ENCODE measurements at regions not wholly inside any gene's neighbourhood (a gene's known extent, or its start where the extent isn't known, plus 50 kb on each side); places are given as distances from the start of the nearest gene placed in this dataset.

DNA sequence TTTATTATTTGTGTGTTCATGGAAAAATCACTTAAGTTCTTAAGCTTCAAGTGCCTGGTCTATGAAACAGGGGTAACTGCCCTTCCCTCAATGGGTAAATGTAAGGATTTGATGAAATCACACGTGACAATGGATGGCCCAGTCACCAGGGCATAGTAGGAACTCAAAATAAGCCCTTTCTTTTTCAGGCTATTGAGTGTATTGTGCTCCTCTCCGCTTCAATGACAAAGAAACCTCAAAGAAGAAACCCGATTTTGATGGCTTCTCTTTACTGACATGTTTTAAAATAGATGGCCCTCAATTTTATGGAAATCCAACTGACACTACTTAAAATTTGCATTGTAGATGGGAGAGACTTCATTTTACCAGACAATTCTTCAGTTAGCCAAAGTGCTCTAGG is 543.5 kb downstream of the OMA1 start:
- Histone ChIP-seq H3K4me1 (ENCODE audit: control insufficient read depth in 1 of 2, insufficient read depth in 2 of 2, low read length in 2 of 2) (no peaks in the 10 kb centered on the region), H2AFZ (ENCODE audit: low read depth, low read length, poor library complexity, severe bottlenecking) (no peak overlapping the region), H3K27ac (ENCODE audit: low read depth, low read length) (no peak overlapping the region), H3K36me3 (ENCODE audit: control insufficient read depth in 1 of 2, insufficient read depth in 2 of 2, low read length in 2 of 2) (no peaks in the 10 kb centered on the region), H3K9me2 (ENCODE audit: insufficient read depth) (no peaks in the 10 kb centered on the region), H4K20me1 (ENCODE audit: insufficient read depth) (no peaks in the 10 kb centered on the region), H3K4me3 (replicated peaks in 1 of 2; ENCODE audit: low read depth in 1 of 2, low read length in 2 of 2) (no peak overlapping the region), H3K9me3 (ENCODE audit: control insufficient read depth in 1 of 2, insufficient read depth in 1 of 2, low read depth in 1 of 2, low read length in 2 of 2) (no peaks in the 10 kb centered on the region), H3K79me2 (ENCODE audit: insufficient read depth, low read length) (no peaks in the 10 kb centered on the region), H3K9ac (ENCODE audit: low read length) (no peak overlapping the region), H3K4me2 (ENCODE audit: low read length) (no peak overlapping the region), H3K27me3 (ENCODE audit: insufficient read depth, low read length) (peaks cover 11% of the 10 kb centered on the region; the same call in 1 of the 2 replicates)
- no peak for DNase-seq (ENCODE audit: low read depth, low spot score)
- BruUV-seq (replicated peaks) = no TSS peak
- RAD21 ChIA-PET (ENCODE audit: low non-redundant PET in 1 of 2, low total read pairs in 2 of 2, uncharacterized antibody in 2 of 2, unreplicated experiment in 2 of 2) = no interaction called here
- intact Hi-C loops (cut with micrococcal nuclease) = no loop called here
- CTCF ChIA-PET = no interaction called here
- ATAC-seq = no peak
- POLR2A ChIA-PET = no interaction called here
- TF ChIP-seq POLR2A (IDR thresholded peaks at IDR 0.05; ENCODE audit: borderline replicate concordance, extremely low read depth, insufficient read depth, insufficient read length) = no peak
- no peak for TF ChIP-seq RAD21 (IDR thresholded peaks at IDR 0.05; ENCODE audit: low read depth)
- no peak for TF ChIP-seq EZH2phosphoT487 (IDR thresholded peaks at IDR 0.05; ENCODE audit: borderline replicate concordance)
- TF ChIP-seq TCF7L2 (IDR thresholded peaks at IDR 0.05; ENCODE audit: borderline replicate concordance, extremely low read depth, insufficient read depth, insufficient read length) = no peak
- no peak for TF ChIP-seq JUND (IDR thresholded peaks at IDR 0.05)

- H3K36me3 ChIP-seq (ENCODE audit: control insufficient read depth in 1 of 2, insufficient read depth in 2 of 2, low read length in 2 of 2) = no peaks in the 10 kb centered on the region
- no peaks in the 10 kb centered on the region for H3K9me3 ChIP-seq (ENCODE audit: control insufficient read depth in 1 of 2, insufficient read depth in 1 of 2, low read depth in 1 of 2, low read length in 2 of 2)
- no peak for TF ChIP-seq EZH2phosphoT487 (IDR thresholded peaks at IDR 0.05; ENCODE audit: borderline replicate concordance)
- TF ChIP-seq ZFX (IDR thresholded peaks at IDR 0.05) = no peak
- TF ChIP-seq, protein P1, sequence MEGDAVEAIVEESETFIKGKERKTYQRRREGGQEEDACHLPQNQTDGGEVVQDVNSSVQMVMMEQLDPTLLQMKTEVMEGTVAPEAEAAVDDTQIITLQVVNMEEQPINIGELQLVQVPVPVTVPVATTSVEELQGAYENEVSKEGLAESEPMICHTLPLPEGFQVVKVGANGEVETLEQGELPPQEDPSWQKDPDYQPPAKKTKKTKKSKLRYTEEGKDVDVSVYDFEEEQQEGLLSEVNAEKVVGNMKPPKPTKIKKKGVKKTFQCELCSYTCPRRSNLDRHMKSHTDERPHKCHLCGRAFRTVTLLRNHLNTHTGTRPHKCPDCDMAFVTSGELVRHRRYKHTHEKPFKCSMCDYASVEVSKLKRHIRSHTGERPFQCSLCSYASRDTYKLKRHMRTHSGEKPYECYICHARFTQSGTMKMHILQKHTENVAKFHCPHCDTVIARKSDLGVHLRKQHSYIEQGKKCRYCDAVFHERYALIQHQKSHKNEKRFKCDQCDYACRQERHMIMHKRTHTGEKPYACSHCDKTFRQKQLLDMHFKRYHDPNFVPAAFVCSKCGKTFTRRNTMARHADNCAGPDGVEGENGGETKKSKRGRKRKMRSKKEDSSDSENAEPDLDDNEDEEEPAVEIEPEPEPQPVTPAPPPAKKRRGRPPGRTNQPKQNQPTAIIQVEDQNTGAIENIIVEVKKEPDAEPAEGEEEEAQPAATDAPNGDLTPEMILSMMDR (IDR thresholded peaks at IDR 0.05 in 2 of 3, conservative IDR thresholded peaks at IDR 0.05 in 1 of 3; ENCODE audit: borderline replicate concordance in 1 of 3, insufficient read depth in 1 of 3, low read depth in 2 of 3, low read length in 2 of 3) = no peak
- TF ChIP-seq RAD21 (IDR thresholded peaks at IDR 0.05; ENCODE audit: low read depth) = no peak
- TF ChIP-seq ZNF274 (IDR thresholded peaks at IDR 0.05; ENCODE audit: low read depth, low read length) = no peak
- DNase-seq (ENCODE audit: low read depth, low spot score) (no peak), ATAC-seq (no peak)
- POLR2A ChIA-PET = no interaction called here
- intact Hi-C loops (cut with micrococcal nuclease) = no loop called here
- no peaks in the 10 kb centered on the region for H3K79me2 ChIP-seq (ENCODE audit: insufficient read depth, low read length)
- no peak overlapping the region for H3K27ac ChIP-seq (ENCODE audit: low read depth, low read length)
- H4K20me1 ChIP-seq (ENCODE audit: insufficient read depth) = no peaks in the 10 kb centered on the region
- no peaks in the 10 kb centered on the region for H3K4me1 ChIP-seq (ENCODE audit: control insufficient read depth in 1 of 2, insufficient read depth in 2 of 2, low read length in 2 of 2)
- H3K9me2 ChIP-seq (ENCODE audit: insufficient read depth) = no peaks in the 10 kb centered on the region
- H3K9ac ChIP-seq (ENCODE audit: low read length) = no peak overlapping the region
- no peak overlapping the region for H2AFZ ChIP-seq (ENCODE audit: low read depth, low read length, poor library complexity, severe bottlenecking)
- BruUV-seq (replicated peaks) = no TSS peak
- CTCF ChIA-PET = no interaction called here
- H3K27me3 ChIP-seq (ENCODE audit: insufficient read depth, low read length) = peaks cover 27% of the 10 kb centered on the region
- no peak overlapping the region for H3K4me2 ChIP-seq (ENCODE audit: low read length)
- H3K4me3 ChIP-seq (replicated peaks in 1 of 2; ENCODE audit: low read depth in 1 of 2, low read length in 2 of 2) = no peak overlapping the region
- RAD21 ChIA-PET (ENCODE audit: low non-redundant PET in 1 of 2, low total read pairs in 2 of 2, uncharacterized antibody in 2 of 2, unreplicated experiment in 2 of 2) = no interaction called here
Observed at GRCh38 chr1:58000821-58001220, 545.7 kb downstream of the OMA1 start.
